Psoas muscle (tissue), 7 donors: ENCODE measurements at regions not wholly inside any gene's neighbourhood (a gene's known extent, or its start where the extent isn't known, plus 50 kb on each side); places are given as distances from the start of the nearest gene placed in this dataset.

Source experiments
- ATAC-seq, 4 donors: fragments of 200-7000 bp; cut with Tn5 transposase; one replicate each; pipeline ENCODE4 v1.9.1; 2020; ENCODE audit warnings: moderate library complexity in 3 of 4, mild to moderate bottlenecking in 2 of 4
- DNase-seq, 2 donors: peaks; one replicate each; pipeline ENCODE4 v3.0.0-alpha.2; 2020
- H3K27ac ChIP-seq: fragments of 200-600 bp; one replicate; pipeline ENCODE4 v1.8.0; 2022
- H3K27me3 ChIP-seq, 3 donors: fragments of 200-600 bp in 1 of 3; one replicate each; pipeline versions ENCODE4 v1.6.1 to v1.8.0; 2013 to 2022; ENCODE audit warnings: low read length in 2 of 3, mild to moderate bottlenecking in 2 of 3, moderate library complexity in 1 of 3; ENCODE audit not compliant: insufficient read depth in 3 of 3
- H3K36me3 ChIP-seq, 2 donors: fragments of 200-600 bp in 1 of 2; one replicate each; pipeline versions ENCODE4 v1.6.1 to v1.8.0; 2013 to 2022; ENCODE audit warnings: low read depth in 1 of 2, mild to moderate bottlenecking in 1 of 2, moderate library complexity in 1 of 2; ENCODE audit not compliant: insufficient read depth in 1 of 2
- H3K4me1 ChIP-seq: fragments of 200-600 bp; one replicate; pipeline ENCODE4 v1.8.0; 2022
- H3K4me3 ChIP-seq: fragments of 200-600 bp; one replicate; pipeline ENCODE4 v1.8.0; 2022; ENCODE audit warnings: mild to moderate bottlenecking
- H3K9me3 ChIP-seq: fragments of 200-600 bp; one replicate; pipeline ENCODE4 v1.8.0; 2022
- CTCF ChIP-seq: fragments of 200-600 bp; IDR thresholded peaks from one replicate; pipeline ENCODE4 v1.8.0; 2022; ENCODE audit warnings: antibody characterized with exemption
- WGBS, 3 donors: extraction: QIAGEN DNeasy Blood & Tissue Kit; methylation state at CpG; one replicate each; pipeline versions ENCODE4 v1.1.6 to v1.1.7; 2013; 5-methylcytosine and 5-hydroxymethylcytosine counted together
- intact Hi-C, 2 donors: fragments of 100-400 bp; cut with DNase I; formaldehyde crosslinking; loops; one replicate each; pipeline versions ENCODE4 v1.11.0 to v1.14.2; 2022
- donor health status: healthy with polysubstance abuse.
- donor health status: DM: no; HTN: no; CAD: no; lungs with moderate emphysema.
- donor health status: Bipolar disorder and iron deficiency.
- donor health status: healthy.
- donor health status: DM: yes; HTN: yes; CAD: no.
- donor health status: DM: no; HTN: no; CAD: no.
- donor health status: DM: yes; HTN: yes; CAD: no.

DNA sequence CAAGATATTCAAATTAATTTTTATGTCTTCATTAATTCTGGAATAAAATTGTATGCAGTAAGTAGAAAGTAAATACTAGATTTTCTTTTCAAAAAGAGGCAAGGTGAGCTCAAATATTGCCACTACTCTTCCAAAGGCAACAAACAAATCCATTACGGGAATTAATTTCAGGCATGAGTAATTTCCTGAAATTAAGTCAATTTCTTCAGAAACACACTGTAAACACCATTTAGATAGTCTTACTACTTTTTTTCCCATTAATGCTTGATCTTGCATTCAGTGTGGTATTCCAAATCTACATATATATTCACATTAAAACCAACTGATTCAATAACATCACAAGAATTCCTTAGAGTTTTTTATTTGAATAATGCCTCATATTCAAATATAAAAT lies 1274.0 kb upstream of the CRIM1 start:
- Histone ChIP-seq H3K4me1 (no peaks in the 10 kb centered on the region), H3K4me3 (no peak overlapping the region), H3K36me3 (no peaks in the 10 kb centered on the region), H3K9me3 (no peaks in the 10 kb centered on the region), H3K27me3 (no peaks in the 10 kb centered on the region), H3K27ac (no peak overlapping the region)
- ATAC-seq (no peak), DNase-seq (no peak)
- TF ChIP-seq CTCF: no peak
- intact Hi-C loops: no loop called here
- 68 to 71% (median 71%) methylated on average over 1 of the region's 1 CpG for WGBS, 3 donors

- H3K4me3 ChIP-seq: no peak overlapping the region
- intact Hi-C loops: no loop called here
- H3K27me3 ChIP-seq: no peaks in the 10 kb centered on the region
- 30 to 52% (median 37%) methylated on average over 1 of the region's 1 CpG for WGBS, 3 donors
- H3K27ac ChIP-seq: no peak overlapping the region
- ATAC-seq: no peak
- DNase-seq: no peak
- no peaks in the 10 kb centered on the region for H3K4me1 ChIP-seq
- no peak for TF ChIP-seq CTCF
- no peaks in the 10 kb centered on the region for H3K9me3 ChIP-seq
- no peaks in the 10 kb centered on the region for H3K36me3 ChIP-seq
Measured at GRCh38 chr2:35081001-35081621, 1274.5 kb upstream of the CRIM1 start.

DNA sequence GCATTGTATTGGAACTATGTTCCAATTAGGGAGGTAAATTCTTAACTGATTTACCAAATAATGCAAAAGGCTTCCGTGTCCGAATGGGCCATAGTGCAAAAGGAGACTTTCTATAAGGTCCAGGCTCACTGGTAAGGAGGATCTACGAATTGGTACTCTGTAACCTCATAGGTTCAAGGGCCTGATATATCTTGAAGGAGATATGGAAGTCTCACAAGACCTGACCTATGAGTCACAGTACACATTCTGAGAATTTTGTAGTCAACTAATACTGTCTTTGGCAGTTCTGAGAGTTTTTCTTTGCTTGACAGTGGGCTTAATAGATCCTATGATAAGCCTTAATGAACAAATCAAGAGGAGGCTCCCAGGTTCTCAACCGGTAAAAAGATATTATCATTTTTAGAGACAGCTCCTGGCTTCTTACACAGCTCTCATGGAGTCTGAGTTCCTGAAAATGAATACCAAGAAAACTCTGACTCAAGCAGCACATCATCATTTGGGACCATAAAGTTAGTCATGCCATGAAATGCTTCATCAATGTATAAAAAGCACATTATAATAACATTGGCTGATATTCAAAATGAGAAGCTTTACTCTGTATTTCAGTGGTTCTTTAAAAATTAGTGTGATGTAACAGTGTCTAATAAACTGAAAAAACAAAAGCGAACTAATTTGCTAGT lies 1275.2 kb upstream of the CRIM1 start:
- no peak for TF ChIP-seq CTCF
- intact Hi-C loops: no loop called here
- ATAC-seq: no peak

DNA sequence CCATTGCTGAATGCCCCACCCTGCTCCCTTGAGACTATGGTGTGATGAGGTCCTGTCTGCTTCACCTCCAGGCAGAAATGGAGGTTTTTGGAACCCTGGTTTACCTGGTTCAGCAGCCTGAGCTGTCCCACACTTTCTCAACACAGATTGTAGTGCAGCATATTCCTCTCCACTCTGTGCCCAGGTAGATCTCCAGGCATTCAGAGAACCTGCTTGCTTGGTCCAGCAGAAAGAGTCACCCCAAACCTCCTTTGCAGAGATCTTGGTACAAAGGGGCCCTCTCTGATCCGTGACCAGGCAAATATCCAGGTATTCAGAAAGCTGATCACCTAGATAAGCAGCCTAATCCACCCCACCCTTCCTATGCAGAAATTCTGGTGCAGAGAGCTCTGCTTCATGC lies 1288.2 kb upstream of the CRIM1 start:
- ATAC-seq: no peak
- Histone ChIP-seq H3K27me3 (no peaks in the 10 kb centered on the region), H3K9me3 (no peaks in the 10 kb centered on the region), H3K4me3 (no peak overlapping the region), H3K27ac (no peak overlapping the region), H3K36me3 (no peaks in the 10 kb centered on the region), H3K4me1 (no peaks in the 10 kb centered on the region)
- 64 to 86% (median 75%) methylated on average over 1 of the region's 1 CpG for WGBS, 3 donors
- intact Hi-C loops: no loop called here
- no peak for DNase-seq
- TF ChIP-seq CTCF: no peak

More for the DNA sequence above, 1275.2 kb upstream of the CRIM1 start:
- WGBS, 3 donors: 53 to 72% (median 53%) methylated on average over 5 of the region's 5 CpGs
- no peaks in the 10 kb centered on the region for H3K27me3 ChIP-seq
- no peaks in the 10 kb centered on the region for H3K9me3 ChIP-seq
- no peak overlapping the region for H3K27ac ChIP-seq
- H3K4me1 ChIP-seq: no peaks in the 10 kb centered on the region
- DNase-seq: no peak
- no peak overlapping the region for H3K4me3 ChIP-seq
- no peaks in the 10 kb centered on the region for H3K36me3 ChIP-seq

DNA sequence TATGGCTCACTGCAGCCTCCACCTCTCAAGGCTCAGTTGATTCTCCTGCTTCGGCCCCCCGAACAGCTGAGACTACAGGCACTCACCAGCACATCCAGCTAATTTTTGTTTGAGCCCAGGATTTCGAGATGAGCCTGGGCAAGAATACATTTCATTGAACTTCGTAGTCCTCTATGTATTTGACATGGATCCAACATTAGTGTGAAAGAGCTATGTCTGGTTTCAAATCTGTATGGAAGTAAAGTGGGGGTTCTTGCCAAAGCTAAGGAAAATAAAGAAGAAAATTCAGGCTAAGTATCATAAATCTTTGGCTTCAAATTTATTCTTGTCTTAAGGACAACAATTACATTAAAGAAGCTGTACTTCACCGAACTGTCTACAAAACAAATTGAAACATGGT lies 1291.7 kb upstream of the CRIM1 start:
- TF ChIP-seq CTCF: no peak
- Histone ChIP-seq H3K36me3 (no peaks in the 10 kb centered on the region), H3K4me3 (no peak overlapping the region), H3K9me3 (no peaks in the 10 kb centered on the region), H3K4me1 (no peaks in the 10 kb centered on the region), H3K27me3 (no peaks in the 10 kb centered on the region), H3K27ac (no peak overlapping the region)
- intact Hi-C loops: no loop called here
- 78 to 82% (median 80%) methylated on average over 5 of the region's 5 CpGs for WGBS, 3 donors
- DNase-seq (no peak), ATAC-seq (no peak)
